ENCODE measurements at regions not wholly inside any gene's neighbourhood (a gene's known extent, or its start where the extent isn't known, plus 50 kb on each side); places are given as distances from the start of the nearest gene placed in this dataset.
"Not testable (repeated sequence)": the region's sequence is repeated elsewhere in the genome, so short reads cannot be mapped to it uniquely, and the experiment has no call there.

GRCh38 chrX:1140236-1140681, 72.2 kb downstream of the CRLF2 start:
- no peak overlapping the region for H2AFZ ChIP-seq (ENCODE audit: low read depth, low read length)
- no peaks in the 10 kb centered on the region for H3K4me1 ChIP-seq (ENCODE audit: insufficient read depth, low read length)
- no peaks in the 10 kb centered on the region for H3K36me3 ChIP-seq (ENCODE audit: insufficient read depth, low read length)
- H3K4me3 ChIP-seq (ENCODE audit: low read length): no peak overlapping the region
- peaks cover 2% of the 10 kb centered on the region for H3K9me3 ChIP-seq (ENCODE audit: low read length)
- H3K27me3 ChIP-seq (ENCODE audit: insufficient read depth, low read length): peaks cover 5% of the 10 kb centered on the region

DNA sequence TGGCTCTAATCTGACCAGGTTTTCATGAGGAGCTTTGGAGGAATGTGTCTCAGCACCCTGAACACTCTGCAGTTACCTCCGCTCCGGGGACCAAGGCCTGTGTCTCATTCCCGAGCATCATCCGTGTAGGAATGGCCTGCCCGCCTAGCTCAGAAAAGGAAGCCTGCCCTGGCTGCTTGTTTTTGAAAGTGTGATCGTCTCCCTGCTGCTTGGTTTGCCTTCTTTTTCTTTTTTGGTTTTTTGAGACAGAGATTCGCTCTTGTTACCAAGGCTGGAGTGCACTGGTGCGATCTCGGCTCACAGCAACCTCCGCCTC, 73.3 kb downstream of the CRLF2 start:
- peaks cover 5% of the 10 kb centered on the region for H3K27me3 ChIP-seq (ENCODE audit: insufficient read depth, low read length)
- H3K4me1 ChIP-seq (ENCODE audit: insufficient read depth, low read length): no peaks in the 10 kb centered on the region
- no peak overlapping the region for H3K4me3 ChIP-seq (ENCODE audit: low read length)
- H3K36me3 ChIP-seq (ENCODE audit: insufficient read depth, low read length): no peaks in the 10 kb centered on the region
- H3K9me3 ChIP-seq (ENCODE audit: low read length): peaks cover 2% of the 10 kb centered on the region
- H2AFZ ChIP-seq (ENCODE audit: low read depth, low read length): no peak overlapping the region

GRCh38 chrX:1138476-1139184, 73.8 kb downstream of the CRLF2 start:
- H2AFZ ChIP-seq (ENCODE audit: low read depth, low read length): no peak overlapping the region
- H3K27me3 ChIP-seq (ENCODE audit: insufficient read depth, low read length): peaks cover 5% of the 10 kb centered on the region
- H3K4me1 ChIP-seq (ENCODE audit: insufficient read depth, low read length): no peaks in the 10 kb centered on the region
- H3K4me3 ChIP-seq (ENCODE audit: low read length): no peak overlapping the region
- H3K9me3 ChIP-seq (ENCODE audit: low read length): peaks cover 2% of the 10 kb centered on the region
- no peaks in the 10 kb centered on the region for H3K36me3 ChIP-seq (ENCODE audit: insufficient read depth, low read length)

DNA sequence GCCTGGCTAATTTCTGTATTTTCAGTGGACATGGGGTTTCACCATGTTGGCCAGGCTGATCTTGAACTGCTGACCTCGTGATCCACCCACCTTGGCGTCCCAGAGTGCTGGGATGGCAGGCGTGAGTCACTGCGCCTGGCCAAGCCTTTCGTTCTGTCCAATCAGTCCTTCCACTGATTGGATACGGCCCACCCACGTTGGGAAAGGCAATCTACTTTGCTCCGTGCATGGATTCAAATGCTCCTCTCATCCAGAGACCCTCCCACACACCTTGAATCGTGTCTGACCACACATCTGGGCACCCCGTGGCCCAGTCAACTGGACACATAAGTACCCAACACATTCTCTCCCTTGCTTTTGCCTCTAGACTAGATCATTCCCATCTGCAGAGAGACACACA, 74.9 kb downstream of the CRLF2 start:
- Histone ChIP-seq H3K9me3 (ENCODE audit: low read length) (peaks cover 2% of the 10 kb centered on the region), H3K36me3 (ENCODE audit: insufficient read depth, low read length) (no peaks in the 10 kb centered on the region), H3K27me3 (ENCODE audit: insufficient read depth, low read length) (peaks cover 5% of the 10 kb centered on the region), H3K4me1 (ENCODE audit: insufficient read depth, low read length) (no peaks in the 10 kb centered on the region), H3K4me3 (ENCODE audit: low read length) (no peak overlapping the region), H2AFZ (ENCODE audit: low read depth, low read length) (no peak overlapping the region)

DNA sequence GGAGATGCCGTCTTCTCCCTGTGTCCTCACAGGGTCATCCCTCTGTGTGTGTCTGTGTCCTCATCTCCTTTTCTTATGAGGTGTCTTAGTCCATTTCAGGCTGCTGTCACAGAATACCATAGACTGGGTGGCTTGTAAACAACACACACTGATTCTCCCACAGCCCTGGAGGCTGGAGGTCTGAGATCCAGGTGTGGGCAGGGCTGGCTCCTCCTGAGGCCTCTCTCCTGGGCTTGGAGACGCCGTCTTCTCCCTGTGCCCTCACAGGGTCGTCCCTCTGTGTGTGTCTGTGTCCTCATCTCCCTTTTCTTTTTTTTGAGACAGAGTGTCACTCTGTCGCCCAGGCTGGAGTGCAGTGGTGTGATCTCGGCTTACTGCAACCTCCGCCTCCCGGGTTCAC, 75.9 kb downstream of the CRLF2 start:
- not testable (repeated sequence) for H2AFZ ChIP-seq (ENCODE audit: low read depth, low read length); H3K27me3 ChIP-seq (ENCODE audit: insufficient read depth, low read length); H3K4me3 ChIP-seq (ENCODE audit: low read length); H3K4me1 ChIP-seq (ENCODE audit: insufficient read depth, low read length); H3K36me3 ChIP-seq (ENCODE audit: insufficient read depth, low read length); H3K9me3 ChIP-seq (ENCODE audit: low read length)

DNA sequence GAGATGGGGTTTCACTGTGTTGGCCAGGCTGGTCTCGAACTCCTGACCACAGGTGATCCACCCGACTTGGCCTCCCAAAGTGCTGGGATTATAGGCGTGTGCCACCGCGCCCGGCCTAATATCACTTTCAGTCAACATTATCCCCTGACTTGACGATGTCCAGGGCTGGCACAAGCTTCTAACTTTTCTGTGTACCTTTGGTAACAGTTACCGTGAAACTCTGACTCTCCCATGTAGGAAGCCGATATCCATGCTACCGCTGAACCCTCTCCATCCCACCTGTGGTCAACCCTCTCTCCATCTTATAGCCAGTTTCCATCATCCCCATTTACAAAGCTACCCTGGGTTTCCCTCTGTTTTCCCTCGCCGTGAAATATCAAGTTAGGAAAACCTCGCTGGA, 77.5 kb downstream of the CRLF2 start:
- Histone ChIP-seq H2AFZ (ENCODE audit: low read depth, low read length) (no peak overlapping the region), H3K4me1 (ENCODE audit: insufficient read depth, low read length) (no peaks in the 10 kb centered on the region), H3K9me3 (ENCODE audit: low read length) (peaks cover 2% of the 10 kb centered on the region), H3K27me3 (ENCODE audit: insufficient read depth, low read length) (peaks cover 2% of the 10 kb centered on the region), H3K4me3 (ENCODE audit: low read length) (no peak overlapping the region), H3K36me3 (ENCODE audit: insufficient read depth, low read length) (no peaks in the 10 kb centered on the region)

- no peak overlapping the region for H3K4me3 ChIP-seq (ENCODE audit: low read length)
- H3K4me1 ChIP-seq (ENCODE audit: insufficient read depth, low read length): no peaks in the 10 kb centered on the region
- no peak overlapping the region for H2AFZ ChIP-seq (ENCODE audit: low read depth, low read length)
- H3K9me3 ChIP-seq (ENCODE audit: low read length): peaks cover 2% of the 10 kb centered on the region
- no peaks in the 10 kb centered on the region for H3K36me3 ChIP-seq (ENCODE audit: insufficient read depth, low read length)
- H3K27me3 ChIP-seq (ENCODE audit: insufficient read depth, low read length): no peaks in the 10 kb centered on the region
Measured at GRCh38 chrX:1134156-1134555, 78.3 kb downstream of the CRLF2 start.

- H3K27me3 ChIP-seq (ENCODE audit: insufficient read depth, low read length): no peaks in the 10 kb centered on the region
Measured at GRCh38 chrX:1126738-1127137, 85.7 kb downstream of the CRLF2 start.

GRCh38 chrX:1124531-1124930, 87.9 kb downstream of the CRLF2 start:
- H3K4me1 ChIP-seq (ENCODE audit: insufficient read depth, low read length): no peaks in the 10 kb centered on the region
- no peak overlapping the region for H3K4me3 ChIP-seq (ENCODE audit: low read length)
- no peaks in the 10 kb centered on the region for H3K9me3 ChIP-seq (ENCODE audit: low read length)
- H3K27me3 ChIP-seq (ENCODE audit: insufficient read depth, low read length): no peaks in the 10 kb centered on the region
- no peaks in the 10 kb centered on the region for H3K36me3 ChIP-seq (ENCODE audit: insufficient read depth, low read length)
- H2AFZ ChIP-seq (ENCODE audit: low read depth, low read length): no peak overlapping the region

More at GRCh38 chrX:1126738-1127137, 85.7 kb downstream of the CRLF2 start:
- H3K4me3 ChIP-seq (ENCODE audit: low read length): no peak overlapping the region
- no peaks in the 10 kb centered on the region for H3K4me1 ChIP-seq (ENCODE audit: insufficient read depth, low read length)
- no peak overlapping the region for H2AFZ ChIP-seq (ENCODE audit: low read depth, low read length)
- H3K36me3 ChIP-seq (ENCODE audit: insufficient read depth, low read length): no peaks in the 10 kb centered on the region
- H3K9me3 ChIP-seq (ENCODE audit: low read length): no peaks in the 10 kb centered on the region

- H3K27me3 ChIP-seq (ENCODE audit: insufficient read depth, low read length); H3K36me3 ChIP-seq (ENCODE audit: insufficient read depth, low read length); H3K4me3 ChIP-seq (ENCODE audit: low read length); H3K4me1 ChIP-seq (ENCODE audit: insufficient read depth, low read length); H2AFZ ChIP-seq (ENCODE audit: low read depth, low read length); H3K9me3 ChIP-seq (ENCODE audit: low read length): not testable (repeated sequence)
Measured at GRCh38 chrX:1122851-1123250, 89.6 kb downstream of the CRLF2 start.

DNA sequence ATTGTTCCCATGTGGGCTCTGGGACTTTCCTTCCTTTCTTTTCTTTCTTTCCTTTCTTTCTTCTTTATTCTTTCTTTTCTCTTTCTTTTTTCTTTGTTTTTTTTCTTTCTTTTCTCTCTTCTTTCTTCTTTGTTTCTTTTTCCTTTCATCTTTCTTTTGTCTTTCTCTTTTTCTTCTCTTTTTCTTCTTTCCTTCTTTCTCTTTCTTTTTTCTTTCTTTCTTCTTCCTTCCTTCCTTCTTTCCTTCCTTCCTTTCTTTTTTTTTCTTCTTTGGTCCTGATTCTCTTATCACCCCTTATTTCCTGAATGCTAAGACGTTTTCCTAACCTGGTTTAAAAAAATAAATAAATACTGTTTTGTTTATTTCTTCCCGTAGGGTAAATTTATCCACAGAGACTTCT, 93.2 kb downstream of the CRLF2 start:
- H3K4me1 ChIP-seq (ENCODE audit: insufficient read depth, low read length): no peaks in the 10 kb centered on the region
- H3K9me3 ChIP-seq (ENCODE audit: low read length): no peaks in the 10 kb centered on the region
- no peak overlapping the region for H3K4me3 ChIP-seq (ENCODE audit: low read length)
- no peaks in the 10 kb centered on the region for H3K27me3 ChIP-seq (ENCODE audit: insufficient read depth, low read length)
- H3K36me3 ChIP-seq (ENCODE audit: insufficient read depth, low read length): no peaks in the 10 kb centered on the region
- no peak overlapping the region for H2AFZ ChIP-seq (ENCODE audit: low read depth, low read length)

GRCh38 chrX:1118572-1119199, 93.8 kb downstream of the CRLF2 start:
- Histone ChIP-seq H3K4me3 (ENCODE audit: low read length) (no peak overlapping the region), H3K36me3 (ENCODE audit: insufficient read depth, low read length) (no peaks in the 10 kb centered on the region)

GRCh38 chrX:1115411-1115810, 97.0 kb downstream of the CRLF2 start:
- H3K27me3 ChIP-seq (ENCODE audit: insufficient read depth, low read length); H3K9me3 ChIP-seq (ENCODE audit: low read length); H2AFZ ChIP-seq (ENCODE audit: low read depth, low read length); H3K36me3 ChIP-seq (ENCODE audit: insufficient read depth, low read length); H3K4me3 ChIP-seq (ENCODE audit: low read length): not testable (repeated sequence)
- H3K4me1 ChIP-seq (ENCODE audit: insufficient read depth, low read length): peaks cover 21% of the 10 kb centered on the region

More at GRCh38 chrX:1118572-1119199, 93.8 kb downstream of the CRLF2 start:
- Histone ChIP-seq H3K4me1 (ENCODE audit: insufficient read depth, low read length) (no peaks in the 10 kb centered on the region), H3K27me3 (ENCODE audit: insufficient read depth, low read length) (no peaks in the 10 kb centered on the region), H2AFZ (ENCODE audit: low read depth, low read length) (no peak overlapping the region), H3K9me3 (ENCODE audit: low read length) (no peaks in the 10 kb centered on the region)

DNA sequence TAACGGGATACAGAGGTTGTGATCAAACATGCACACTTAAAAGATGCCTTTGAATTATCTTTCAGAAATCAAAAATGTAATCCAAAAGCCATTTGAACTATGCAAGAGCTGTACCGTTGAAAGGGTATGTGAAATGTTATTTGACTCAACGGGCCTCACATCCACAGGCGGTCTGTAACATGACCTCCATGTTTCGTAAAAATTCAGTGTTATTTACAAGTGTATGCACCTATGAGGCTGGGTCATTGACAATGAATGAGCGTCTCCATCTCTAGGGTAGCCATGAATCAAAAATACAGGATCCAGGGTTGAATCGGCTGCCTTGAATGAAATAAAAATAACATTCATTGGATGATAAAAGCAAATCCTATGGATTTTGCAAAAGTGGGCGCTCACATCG, 100.1 kb downstream of the CRLF2 start:
- no peaks in the 10 kb centered on the region for H3K36me3 ChIP-seq (ENCODE audit: insufficient read depth, low read length)
- no peaks in the 10 kb centered on the region for H3K27me3 ChIP-seq (ENCODE audit: insufficient read depth, low read length)
- peak overlapping the region; percentile 38 for H3K4me3 ChIP-seq (ENCODE audit: low read length)
- H3K9me3 ChIP-seq (ENCODE audit: low read length): no peaks in the 10 kb centered on the region
- H2AFZ ChIP-seq (ENCODE audit: low read depth, low read length): peak overlapping the region; percentile 56
- peaks cover 29% of the 10 kb centered on the region for H3K4me1 ChIP-seq (ENCODE audit: insufficient read depth, low read length)
